ENCODE measurements at regions not wholly inside any gene's neighbourhood (a gene's known extent, or its start where the extent isn't known, plus 50 kb on each side); places are given as distances from the start of the nearest gene placed in this dataset.

- Mint-ChIP-seq H3K27ac (no peak overlapping the region), H3K4me1 (no peaks in the 10 kb centered on the region), H3K27me3 (ENCODE audit: low read depth in 3 of 3) (peaks cover 0 to 3% (median 2%) of the 10 kb centered on the region in 3 donors), H3K36me3 (no peaks in the 10 kb centered on the region), H3K4me3 (no peak overlapping the region), H3K9me3 (peaks cover 0 to 6% (median 0%) of the 10 kb centered on the region in 7 donors)
- Histone ChIP-seq H3K27me3 (ENCODE audit: control insufficient read depth in 2 of 2, insufficient read depth in 2 of 2, low read length in 2 of 2) (peaks cover 0 to 2% of the 10 kb centered on the region in 2 donors), H3K9ac (ENCODE audit: insufficient read depth, low read length, poor library complexity, severe bottlenecking) (no peak overlapping the region), H3K4me3 (replicated peaks in 1 of 3; ENCODE audit: low read depth in 2 of 3, low read length in 3 of 3) (no peak overlapping the region), H2AFZ (ENCODE audit: insufficient read depth, low read depth, low read length, poor library complexity, severe bottlenecking) (no peak overlapping the region), H3K9me3 (replicated peaks in 1 of 2; ENCODE audit: control insufficient read depth in 1 of 2, insufficient read depth in 1 of 2, low read length in 2 of 2) (no peaks in the 10 kb centered on the region), H3K4me2 (replicated peaks; ENCODE audit: extremely low read depth, low read length, poor library complexity, severe bottlenecking) (no peak overlapping the region), H4K20me1 (ENCODE audit: insufficient read depth, low read length) (no peaks in the 10 kb centered on the region), H3K27ac (ENCODE audit: low read depth in 1 of 2, low read length in 2 of 2) (no peak overlapping the region), H3K36me3 (replicated peaks in 1 of 2; ENCODE audit: control insufficient read depth in 1 of 2, insufficient read depth in 2 of 2, low read length in 2 of 2) (no peaks in the 10 kb centered on the region), H3K79me2 (ENCODE audit: insufficient read depth, low read length) (no peaks in the 10 kb centered on the region), H3K4me1 (ENCODE audit: control insufficient read depth in 1 of 2, insufficient read depth in 2 of 2, low read length in 2 of 2) (no peaks in the 10 kb centered on the region)
- no peak for TF ChIP-seq CTCF (IDR thresholded peaks at IDR 0.05)
- DNase-seq: no peak
- intact Hi-C loops (cut with micrococcal nuclease): no loop called here
These were observed 107.3 kb downstream of the SLC41A2 start for GRCh38 chr12:104850781-104851180.

DNA sequence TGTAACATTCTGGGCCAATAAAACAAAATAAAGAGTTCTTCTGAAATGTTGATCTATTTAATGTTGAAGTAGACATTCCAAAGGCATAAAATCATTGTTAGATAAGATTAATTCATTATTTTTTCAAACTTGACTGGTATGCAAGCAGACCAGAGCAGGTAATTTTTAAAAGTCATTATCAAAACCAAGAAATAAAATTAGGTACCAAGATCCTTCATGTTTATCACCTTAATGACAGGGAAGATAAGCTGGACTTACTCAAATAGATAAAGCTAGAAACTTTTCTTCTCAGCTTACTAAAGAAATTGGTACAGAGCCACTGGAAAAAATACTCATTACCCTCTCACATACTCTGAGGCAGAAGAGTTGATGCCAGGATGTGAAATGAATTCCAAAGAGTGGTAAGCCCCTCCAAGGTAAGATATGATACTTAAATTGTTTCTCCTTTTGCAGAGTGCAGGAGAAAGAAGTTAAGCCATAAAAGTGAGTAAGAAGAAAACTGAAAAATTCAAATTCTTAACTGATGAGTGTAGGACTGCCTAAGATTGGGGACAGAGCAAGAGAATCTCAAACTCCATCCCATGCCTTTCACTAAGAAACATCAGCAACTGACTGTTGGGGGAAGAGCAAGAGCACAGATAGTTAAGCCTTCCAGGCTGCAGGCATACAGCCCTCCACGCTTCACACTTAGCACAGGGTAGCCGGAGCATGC is 111.9 kb downstream of the SLC41A2 start:
- Mint-ChIP-seq H3K36me3 (no peaks in the 10 kb centered on the region), H3K9me3 (peaks cover 0 to 2% (median 0%) of the 10 kb centered on the region in 7 donors), H3K4me1 (no peaks in the 10 kb centered on the region), H3K27ac (no peak overlapping the region), H3K4me3 (no peak overlapping the region), H3K27me3 (ENCODE audit: low read depth in 3 of 3) (peaks cover 0 to 6% (median 4%) of the 10 kb centered on the region in 3 donors)
- Histone ChIP-seq H2AFZ (ENCODE audit: insufficient read depth, low read depth, low read length, poor library complexity, severe bottlenecking) (no peak overlapping the region), H3K4me3 (replicated peaks in 1 of 3; ENCODE audit: low read depth in 2 of 3, low read length in 3 of 3) (no peak overlapping the region), H3K9me3 (replicated peaks in 1 of 2; ENCODE audit: control insufficient read depth in 1 of 2, insufficient read depth in 1 of 2, low read length in 2 of 2) (no peaks in the 10 kb centered on the region), H4K20me1 (ENCODE audit: insufficient read depth, low read length) (no peaks in the 10 kb centered on the region), H3K79me2 (ENCODE audit: insufficient read depth, low read length) (no peaks in the 10 kb centered on the region), H3K36me3 (replicated peaks in 1 of 2; ENCODE audit: control insufficient read depth in 1 of 2, insufficient read depth in 2 of 2, low read length in 2 of 2) (no peaks in the 10 kb centered on the region), H3K4me1 (ENCODE audit: control insufficient read depth in 1 of 2, insufficient read depth in 2 of 2, low read length in 2 of 2) (no peaks in the 10 kb centered on the region), H3K27ac (ENCODE audit: low read depth in 1 of 2, low read length in 2 of 2) (no peak overlapping the region), H3K4me2 (replicated peaks; ENCODE audit: extremely low read depth, low read length, poor library complexity, severe bottlenecking) (no peak overlapping the region), H3K9ac (ENCODE audit: insufficient read depth, low read length, poor library complexity, severe bottlenecking) (no peak overlapping the region), H3K27me3 (ENCODE audit: control insufficient read depth in 2 of 2, insufficient read depth in 2 of 2, low read length in 2 of 2) (peaks cover 0 to 2% of the 10 kb centered on the region in 2 donors)
- DNase-seq: no peak
- TF ChIP-seq CTCF (IDR thresholded peaks at IDR 0.05): no peak
- intact Hi-C loops (cut with micrococcal nuclease): no loop called here
- WGBS (ENCODE audit: insufficient coverage): no CpG with 5 or more reads among the region's 2 CpGs
